Activated CD4-positive, alpha-beta T cell treated with anti-CD3 and anti-CD28 coated beads, Interleukin-2, Interleukin-6, amounts not matched to agents 100 ng/mL and 50 ng/mL, durations not matched to agents 16 hours and 8 hours (primary cell): ENCODE measurements at regions not wholly inside any gene's neighbourhood (a gene's known extent, or its start where the extent isn't known, plus 50 kb on each side); places are given as distances from the start of the nearest gene placed in this dataset.
"Not testable (repeated sequence)": the region's sequence is repeated elsewhere in the genome, so short reads cannot be mapped to it uniquely, and the experiment has no call there.

Experiments used
- DNase-seq: peaks from one replicate; pipeline ENCODE4 v3.0.0-alpha.2; 2020

- DNase-seq = not testable (repeated sequence)
Measured at GRCh38 chr5:122515210-122515609, 203.2 kb downstream of the SNCAIP start.

GRCh38 chr5:122515709-122516431 is 203.8 kb downstream of the SNCAIP start:
- peak; percentile 6 for DNase-seq

GRCh38 chr5:122516432-122516743 is 204.4 kb downstream of the SNCAIP start:
- DNase-seq = no peak

- DNase-seq = no peak
Measured at GRCh38 chr5:122517091-122517490, 205.1 kb downstream of the SNCAIP start.

- DNase-seq = no peak
Measured at GRCh38 chr5:122523776-122524175, 211.7 kb downstream of the SNCAIP start.

GRCh38 chr5:122527547-122527946 is 215.5 kb downstream of the SNCAIP start:
- no peak for DNase-seq

- no peak for DNase-seq
Measured at GRCh38 chr5:122532035-122532434, 220.0 kb downstream of the SNCAIP start.

- DNase-seq = no peak
Measured at GRCh38 chr5:122533825-122534224, 221.8 kb downstream of the SNCAIP start.

GRCh38 chr5:122534829-122535228 is 222.8 kb downstream of the SNCAIP start:
- DNase-seq = no peak

GRCh38 chr5:122541388-122541787 is 229.4 kb downstream of the SNCAIP start:
- no peak for DNase-seq

GRCh38 chr5:122545986-122546385 is 228.9 kb upstream of the SNX2 start:
- DNase-seq = no peak

- DNase-seq = no peak
Measured at GRCh38 chr5:122547219-122547618, 227.7 kb upstream of the SNX2 start.

- DNase-seq = no peak
Measured at GRCh38 chr5:122547669-122548068, 227.2 kb upstream of the SNX2 start.

- no peak for DNase-seq
Measured at GRCh38 chr5:122559676-122560075, 215.2 kb upstream of the SNX2 start.

- no peak for DNase-seq
Measured at GRCh38 chr5:122561209-122561608, 213.7 kb upstream of the SNX2 start.

- DNase-seq = no peak
Measured at GRCh38 chr5:122565331-122565730, 209.5 kb upstream of the SNX2 start.

GRCh38 chr5:122576256-122577016 is 198.4 kb upstream of the SNX2 start:
- no peak for DNase-seq

GRCh38 chr5:122581629-122582028 is 193.3 kb upstream of the SNX2 start:
- DNase-seq = no peak

GRCh38 chr5:122584411-122585300 is 190.2 kb upstream of the SNX2 start:
- DNase-seq = no peak

- no peak for DNase-seq
Measured at GRCh38 chr5:122585371-122585770, 189.5 kb upstream of the SNX2 start.

GRCh38 chr5:122586351-122586750 is 188.5 kb upstream of the SNX2 start:
- no peak for DNase-seq

- DNase-seq = no peak
Measured at GRCh38 chr5:122591828-122592227, 183.1 kb upstream of the SNX2 start.

- DNase-seq = no peak
Measured at GRCh38 chr5:122599000-122599399, 175.9 kb upstream of the SNX2 start.

- no peak for DNase-seq
Measured at GRCh38 chr5:122600924-122601323, 174.0 kb upstream of the SNX2 start.
